ENCODE measurements at regions not wholly inside any gene's neighbourhood (a gene's known extent, or its start where the extent isn't known, plus 50 kb on each side); places are given as distances from the start of the nearest gene placed in this dataset.
"Not testable (repeated sequence)": the region's sequence is repeated elsewhere in the genome, so short reads cannot be mapped to it uniquely, and the experiment has no call there.

DNA sequence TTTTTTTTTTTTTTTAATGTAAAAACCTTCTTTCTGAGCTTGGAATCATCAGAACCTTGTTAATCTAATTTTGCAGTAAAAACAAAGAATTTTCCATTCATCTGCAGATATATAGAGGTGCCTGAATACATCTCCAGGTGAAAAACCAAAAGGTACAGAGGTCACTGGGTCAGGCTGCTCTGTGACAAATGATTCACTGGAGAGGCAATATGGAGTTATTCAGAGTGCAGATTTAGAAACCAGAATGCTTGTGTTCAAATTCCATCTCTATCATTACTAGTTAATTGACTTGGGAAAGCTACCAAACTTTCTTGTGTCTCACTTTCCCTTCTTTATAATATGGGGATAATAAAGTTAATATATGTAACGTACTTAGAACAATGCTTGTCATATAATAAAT, 51.5 kb upstream of the C1orf53 start:
- DNase-seq, result no peak

DNA sequence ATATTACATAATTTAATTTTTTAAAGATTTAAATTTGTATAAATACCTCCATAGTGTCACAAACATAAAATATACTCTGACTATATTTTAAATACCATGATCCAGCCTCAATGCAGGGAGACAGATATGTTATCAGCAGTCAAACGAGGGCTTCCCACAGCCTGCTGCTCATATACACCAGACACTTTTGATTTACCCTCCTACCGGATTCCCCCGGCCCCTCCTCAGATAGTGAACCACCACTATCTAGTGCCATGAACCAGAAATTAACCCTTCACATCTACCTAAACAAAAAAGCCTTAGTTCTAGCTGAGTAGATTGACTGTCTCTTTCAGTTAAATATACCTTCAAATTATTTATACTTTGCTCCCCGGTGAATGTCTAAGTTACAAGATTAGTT, 52.4 kb upstream of the C1orf53 start:
- no peak for DNase-seq

DNA sequence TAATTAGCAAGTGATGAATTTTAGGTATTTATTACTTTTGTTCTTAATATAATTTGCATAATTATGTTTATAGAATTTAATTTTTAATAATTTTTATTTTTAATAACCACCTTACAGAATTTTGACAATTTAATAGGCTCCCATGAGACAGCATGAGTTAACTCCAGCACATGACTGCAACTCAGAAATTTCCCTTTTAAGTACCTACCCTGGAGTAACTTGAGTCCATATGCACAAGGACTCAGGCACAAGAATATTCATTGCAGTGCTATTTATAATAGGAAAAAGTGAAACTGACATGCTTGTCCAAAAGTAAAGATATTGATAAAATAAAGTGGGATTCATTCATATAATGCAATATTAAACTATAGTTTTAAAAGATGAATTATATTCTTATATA, 54.1 kb upstream of the C1orf53 start:
- DNase-seq, result no peak

DNA sequence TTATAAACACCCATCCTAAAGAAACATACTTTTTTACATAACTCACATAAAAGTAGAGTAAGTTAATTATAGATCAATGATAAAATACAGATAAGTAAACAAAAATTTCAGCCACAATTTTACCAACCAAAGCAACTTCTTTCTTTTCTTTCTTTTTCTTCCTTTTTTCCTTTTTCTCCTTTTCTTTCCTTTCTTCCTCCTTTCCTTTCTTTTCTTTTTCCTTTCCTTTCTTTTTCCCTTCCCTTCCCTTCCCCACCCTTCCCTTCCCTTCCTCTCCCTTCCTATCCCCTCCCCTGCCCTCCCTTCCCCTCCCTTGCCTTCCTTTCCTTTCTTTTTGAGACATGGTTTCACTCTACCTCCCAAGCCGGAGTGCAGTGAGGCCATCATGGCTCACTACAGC, 56.5 kb upstream of the C1orf53 start:
- no peak for DNase-seq

DNA sequence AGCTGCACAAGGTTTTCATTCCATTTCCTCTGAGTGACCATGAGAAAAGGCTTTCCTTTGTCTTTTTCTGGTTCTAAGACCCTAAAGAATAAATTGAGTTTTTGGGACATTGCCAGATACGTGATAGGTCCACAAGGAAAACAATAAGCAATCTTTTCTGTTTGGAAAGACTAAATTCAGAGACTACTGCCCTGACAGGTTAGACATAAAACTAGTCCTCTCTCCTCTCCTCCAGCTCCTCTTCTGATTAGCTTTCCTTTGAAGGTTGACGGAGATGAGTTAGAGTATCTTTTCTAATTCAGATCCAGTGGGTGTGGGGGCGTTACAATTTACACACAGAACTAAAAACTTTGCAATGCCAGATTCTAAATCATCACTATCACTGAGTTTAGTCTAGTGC, 57.8 kb upstream of the C1orf53 start:
- DNase-seq, result no peak

DNA sequence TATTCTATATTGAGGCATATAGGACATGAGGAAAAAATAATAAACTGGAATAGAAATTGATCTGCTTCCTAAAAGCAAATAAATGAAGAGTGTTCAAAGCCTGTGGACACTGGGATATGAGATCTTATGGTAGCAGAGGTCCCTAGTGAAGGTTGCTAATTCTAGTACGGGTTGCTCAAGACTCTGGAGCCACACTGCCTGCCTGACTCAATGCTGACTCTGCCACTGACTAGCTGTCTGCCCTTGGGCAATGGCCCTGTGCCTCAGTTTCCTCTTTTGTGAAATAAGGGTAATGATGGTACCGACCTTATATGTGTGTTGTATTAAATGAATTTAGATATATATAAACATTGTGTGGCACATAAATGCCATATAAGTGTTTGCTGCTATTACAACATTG, 59.0 kb upstream of the C1orf53 start:
- no peak for DNase-seq

DNA sequence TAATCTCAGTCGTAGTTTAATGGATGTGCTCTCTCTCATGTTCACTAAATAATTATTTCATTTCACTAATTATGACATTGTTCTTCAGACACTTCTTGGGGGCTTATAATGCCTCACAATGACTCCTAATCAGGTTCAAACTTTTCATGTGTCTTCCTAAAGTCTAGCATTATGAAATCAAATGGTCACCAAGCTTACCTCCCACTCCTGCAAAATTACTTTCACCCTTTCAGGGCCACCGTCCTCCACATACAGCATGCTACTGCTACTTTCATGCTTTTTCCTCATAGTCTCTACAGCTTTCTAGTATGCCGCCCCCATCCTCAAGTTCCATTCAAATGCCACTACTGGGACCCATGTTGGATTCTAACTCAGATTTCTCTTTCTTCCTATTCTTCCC, 59.8 kb upstream of the C1orf53 start:
- DNase-seq, result no peak

DNA sequence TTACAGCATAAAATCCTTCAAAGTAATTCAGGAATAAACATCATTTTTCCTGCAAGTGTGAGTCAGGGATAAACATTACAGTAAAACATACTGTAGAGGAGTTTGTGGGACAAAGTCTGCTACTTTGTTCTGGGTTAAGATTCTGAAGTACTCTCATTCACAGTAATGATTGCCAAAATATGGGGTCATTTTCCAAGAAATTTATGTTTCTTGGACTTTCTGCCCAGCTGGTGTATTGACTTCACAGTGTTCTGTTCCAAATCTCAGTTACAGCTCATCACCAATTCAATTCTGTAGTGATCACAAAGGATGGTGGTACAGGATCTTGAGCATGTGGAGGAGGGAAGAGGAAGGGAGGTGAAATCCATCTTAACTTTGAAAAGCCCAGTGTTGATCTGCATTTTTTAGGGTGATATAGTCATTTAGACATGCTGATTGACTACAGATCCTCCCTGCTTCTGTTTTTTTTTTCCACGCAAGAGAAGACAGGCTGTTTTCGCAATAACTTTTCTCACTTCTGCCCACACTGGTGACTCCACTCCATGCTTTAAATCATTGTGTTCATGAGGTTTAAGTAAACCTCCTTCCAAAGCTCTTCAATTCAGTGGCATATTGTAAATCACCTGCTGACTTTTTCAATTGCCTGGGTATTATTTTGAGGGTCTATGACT, 60.4 kb upstream of the C1orf53 start:
- DNase-seq, result no peak

DNA sequence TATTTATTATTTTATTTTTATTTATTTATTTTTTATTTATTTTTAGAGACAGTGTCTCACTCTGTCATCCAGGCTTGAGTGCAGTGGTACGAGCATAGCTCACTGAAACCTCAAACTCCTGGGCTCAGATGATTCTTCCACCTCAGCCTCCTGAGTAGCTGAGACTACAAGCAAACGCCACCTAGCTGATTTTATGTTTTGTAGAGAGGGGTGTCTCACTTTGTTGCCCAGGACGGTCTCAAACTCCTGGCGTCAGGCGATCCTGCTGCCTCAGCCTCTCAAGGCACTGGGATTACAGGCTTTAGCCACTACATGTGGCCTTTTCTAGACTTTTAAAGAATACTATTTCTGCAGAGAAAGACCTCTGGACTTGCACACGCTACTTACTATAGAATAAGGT, 61.3 kb upstream of the C1orf53 start:
- no peak for DNase-seq

DNA sequence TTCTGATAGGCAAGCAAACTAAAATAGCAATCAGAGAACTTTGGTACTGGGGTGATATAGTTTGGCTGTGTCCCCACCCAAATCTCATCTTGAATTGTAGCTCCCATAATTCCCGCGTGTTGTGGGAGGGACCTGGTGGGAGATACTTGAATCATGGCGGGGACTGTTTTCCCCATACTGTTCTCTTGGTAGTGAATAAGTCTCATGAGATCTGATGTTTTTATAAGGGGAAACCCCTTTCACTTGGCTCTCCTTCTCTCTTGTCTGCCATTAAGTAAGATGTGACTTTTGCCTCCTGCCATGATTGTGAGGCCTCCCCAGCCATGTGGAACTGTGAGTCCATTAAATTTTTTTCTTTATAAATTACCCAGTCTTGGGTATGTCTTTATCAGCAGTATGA, 62.6 kb upstream of the C1orf53 start:
- DNase-seq, result not testable (repeated sequence)

DNA sequence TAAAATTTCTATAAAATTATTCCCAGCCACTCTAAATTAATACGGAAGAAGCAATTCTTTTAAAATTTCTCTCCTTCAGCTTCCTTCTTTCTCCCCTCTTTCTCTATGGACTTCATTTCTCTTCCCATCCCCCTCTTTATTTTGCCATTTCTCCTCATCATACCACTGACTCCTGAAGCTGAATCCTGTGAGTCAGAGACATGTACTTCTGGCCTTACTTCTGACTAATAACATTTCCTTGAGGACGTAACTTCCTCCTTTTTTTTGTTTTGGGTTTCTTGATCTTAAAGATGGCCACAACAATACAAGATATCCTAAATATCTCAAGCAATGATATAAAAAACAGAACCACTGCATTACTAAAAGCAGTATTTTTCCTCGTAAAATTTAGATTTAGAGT, 63.6 kb upstream of the DENND1B start:
- DNase-seq, result peak; percentile 10

DNA sequence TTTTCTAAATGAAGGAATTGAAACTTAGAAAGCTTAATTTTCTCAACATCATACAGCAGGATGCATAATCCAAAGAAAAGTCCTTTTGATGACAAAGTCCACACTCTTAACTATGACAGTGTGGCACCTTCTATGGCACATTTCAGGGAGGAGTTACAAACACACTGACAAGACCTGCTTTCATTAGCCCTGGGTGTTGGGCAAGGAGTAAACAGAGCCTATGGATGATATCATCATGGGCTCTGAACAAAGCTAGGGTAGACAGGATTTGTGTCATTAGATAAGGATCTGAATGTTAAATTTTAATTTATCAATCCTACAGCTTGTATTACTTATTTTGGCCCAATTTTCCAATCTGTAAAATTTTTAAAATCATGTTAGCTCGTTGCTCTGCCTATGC, 62.6 kb upstream of the DENND1B start:
- no peak for DNase-seq

DNA sequence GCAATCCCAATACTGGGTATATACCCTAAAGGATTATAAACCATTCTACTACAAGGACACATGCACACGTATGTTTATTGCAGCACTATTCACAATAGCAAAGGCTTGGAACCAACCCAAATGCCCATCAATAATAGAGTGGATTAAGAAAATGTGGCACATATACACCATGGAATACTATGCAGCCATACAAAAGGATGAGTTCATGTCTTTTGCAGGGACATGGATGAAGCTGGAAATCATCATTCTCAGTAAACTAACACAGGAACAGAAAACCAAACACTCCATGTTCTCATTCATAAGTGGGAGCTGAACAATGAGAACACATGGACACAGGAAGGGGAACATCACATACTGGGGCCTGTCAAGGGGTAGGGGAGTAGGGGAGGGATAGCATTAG, 61.1 kb upstream of the DENND1B start:
- not testable (repeated sequence) for DNase-seq

DNA sequence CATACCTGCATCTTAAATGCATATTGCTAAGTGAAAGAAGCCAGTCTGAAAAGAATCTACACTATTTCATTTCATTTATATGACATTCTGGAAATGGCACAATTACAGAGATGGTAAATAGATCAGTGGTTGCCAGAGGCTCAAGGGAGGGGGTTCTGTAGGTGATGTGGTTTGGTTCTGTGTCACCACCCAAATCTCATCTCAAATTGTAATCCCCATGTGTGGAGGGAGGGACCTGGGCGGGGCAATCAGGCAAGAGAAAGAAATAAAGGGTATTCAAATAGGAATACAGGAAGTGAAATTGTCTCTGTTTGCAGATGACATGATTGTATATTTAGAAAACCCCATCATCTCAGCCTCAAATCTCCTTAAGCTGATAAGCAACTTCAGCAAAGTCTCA, 53.7 kb upstream of the DENND1B start:
- not testable (repeated sequence) for DNase-seq

DNA sequence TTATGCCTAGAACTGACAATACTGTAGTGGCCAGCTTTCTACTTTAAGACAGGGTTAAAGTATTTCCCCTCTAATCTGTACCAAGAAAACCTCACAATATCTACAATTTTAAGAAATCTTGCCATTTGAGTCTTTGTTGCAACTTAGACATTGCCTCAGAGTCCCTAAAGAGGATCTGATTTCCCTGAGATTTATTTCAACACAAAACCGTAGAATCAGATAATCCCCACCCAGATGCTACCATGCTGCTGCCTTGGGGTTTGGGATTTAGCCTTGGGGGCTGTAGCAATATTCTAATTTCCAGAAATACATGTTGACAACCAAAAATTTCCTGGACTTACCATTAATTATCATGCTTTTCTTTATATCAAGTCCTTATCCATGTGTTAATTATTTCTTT, 50.3 kb upstream of the DENND1B start:
- no peak for DNase-seq
